Breast epithelium (tissue), 3 donors: ENCODE measurements at regions not wholly inside any gene's neighbourhood (a gene's known extent, or its start where the extent isn't known, plus 50 kb on each side); places are given as distances from the start of the nearest gene placed in this dataset.

Source experiments
- CTCF ChIP-seq, 3 donors: fragments of 450-650 bp; IDR thresholded peaks; one replicate each; pipeline ENCODE4 v1.5.1; 2016 to 2017; ENCODE audit warnings: antibody characterized with exemption in 3 of 3, mild to moderate bottlenecking in 3 of 3, moderate library complexity in 3 of 3
- POLR2A ChIP-seq: fragments of 450-650 bp; IDR thresholded peaks from one replicate; pipeline ENCODE4 v1.6.1; 2016; ENCODE audit warnings: antibody characterized with exemption, mild to moderate bottlenecking, moderate library complexity
- POLR2AphosphoS5 ChIP-seq, 3 donors: sonication (generic); formaldehyde crosslinking; IDR thresholded peaks; one replicate each; pipeline ENCODE4 v1.6.1; 2017; ENCODE audit warnings: antibody characterized with exemption in 3 of 3

- TF ChIP-seq CTCF (IDR thresholded peaks at IDR 0.05) (no peak), POLR2A (no peak), POLR2AphosphoS5 (IDR thresholded peaks at IDR 0.05) (no peak)
Observed at GRCh38 chr3:25235031-25235430, 193.0 kb upstream of the RARB start.
